ENCODE measurements at regions not wholly inside any gene's neighbourhood (a gene's known extent, or its start where the extent isn't known, plus 50 kb on each side); places are given as distances from the start of the nearest gene placed in this dataset.
A peak's percentile ranks its signal among the peaks of the same experiment; 100 is the strongest.

DNA sequence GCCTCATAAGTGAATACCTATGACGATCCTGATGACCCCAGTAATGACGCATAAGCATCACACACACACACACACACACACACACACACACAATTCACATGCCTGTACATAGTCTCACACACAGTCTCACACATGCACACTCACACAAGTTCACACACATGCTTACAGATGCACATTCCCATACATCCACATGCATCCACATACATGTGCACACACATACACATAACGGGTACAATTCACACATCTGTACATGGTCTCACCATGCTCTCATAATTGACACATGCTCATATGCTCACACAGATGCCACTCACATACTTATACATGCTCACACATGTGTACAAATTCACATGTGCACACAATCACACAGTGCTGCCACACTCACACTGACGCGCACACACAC is 105.7 kb upstream of the VSTM2B start:
- TF ChIP-seq, protein P1, sequence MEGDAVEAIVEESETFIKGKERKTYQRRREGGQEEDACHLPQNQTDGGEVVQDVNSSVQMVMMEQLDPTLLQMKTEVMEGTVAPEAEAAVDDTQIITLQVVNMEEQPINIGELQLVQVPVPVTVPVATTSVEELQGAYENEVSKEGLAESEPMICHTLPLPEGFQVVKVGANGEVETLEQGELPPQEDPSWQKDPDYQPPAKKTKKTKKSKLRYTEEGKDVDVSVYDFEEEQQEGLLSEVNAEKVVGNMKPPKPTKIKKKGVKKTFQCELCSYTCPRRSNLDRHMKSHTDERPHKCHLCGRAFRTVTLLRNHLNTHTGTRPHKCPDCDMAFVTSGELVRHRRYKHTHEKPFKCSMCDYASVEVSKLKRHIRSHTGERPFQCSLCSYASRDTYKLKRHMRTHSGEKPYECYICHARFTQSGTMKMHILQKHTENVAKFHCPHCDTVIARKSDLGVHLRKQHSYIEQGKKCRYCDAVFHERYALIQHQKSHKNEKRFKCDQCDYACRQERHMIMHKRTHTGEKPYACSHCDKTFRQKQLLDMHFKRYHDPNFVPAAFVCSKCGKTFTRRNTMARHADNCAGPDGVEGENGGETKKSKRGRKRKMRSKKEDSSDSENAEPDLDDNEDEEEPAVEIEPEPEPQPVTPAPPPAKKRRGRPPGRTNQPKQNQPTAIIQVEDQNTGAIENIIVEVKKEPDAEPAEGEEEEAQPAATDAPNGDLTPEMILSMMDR (IDR thresholded peaks at IDR 0.05) = no peak
- DNase-seq (ENCODE audit: low spot score) (no peak), ATAC-seq (ENCODE audit: low FRiP score) (no peak)

DNA sequence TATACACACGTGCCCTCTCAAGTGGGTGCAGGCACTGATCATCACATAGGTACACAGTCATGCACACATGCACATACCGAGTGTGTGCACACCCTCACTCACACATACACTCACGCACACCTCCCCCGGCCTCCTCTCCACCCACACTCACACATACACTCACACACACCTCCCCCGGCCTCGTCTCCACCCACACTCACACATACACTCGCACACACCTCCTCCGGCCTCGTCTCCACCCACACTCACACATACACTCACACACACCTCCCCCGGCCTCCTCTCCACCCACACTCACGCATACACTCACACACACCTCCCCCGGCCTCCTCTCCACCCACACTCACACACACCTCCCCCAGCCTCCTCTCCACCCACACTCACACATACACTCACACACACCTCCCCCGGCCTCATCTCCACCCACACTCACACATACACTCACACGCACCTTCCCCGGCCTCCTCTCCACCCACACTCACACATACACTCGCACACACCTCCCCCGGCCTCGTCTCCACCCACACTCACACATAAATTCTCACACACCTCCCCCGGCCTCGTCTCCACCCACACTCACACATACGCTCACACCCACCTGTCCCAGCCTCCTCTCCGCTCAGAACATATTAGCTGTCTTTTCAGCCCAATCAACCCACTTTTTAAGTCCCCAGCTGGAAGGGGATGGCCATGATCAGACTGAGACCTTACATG is 105.2 kb upstream of the VSTM2B start:
- ATAC-seq (ENCODE audit: low FRiP score) (no peak), DNase-seq (ENCODE audit: low spot score) (no peak)
- TF ChIP-seq, protein P1 (IDR thresholded peaks at IDR 0.05) = no peak

DNA sequence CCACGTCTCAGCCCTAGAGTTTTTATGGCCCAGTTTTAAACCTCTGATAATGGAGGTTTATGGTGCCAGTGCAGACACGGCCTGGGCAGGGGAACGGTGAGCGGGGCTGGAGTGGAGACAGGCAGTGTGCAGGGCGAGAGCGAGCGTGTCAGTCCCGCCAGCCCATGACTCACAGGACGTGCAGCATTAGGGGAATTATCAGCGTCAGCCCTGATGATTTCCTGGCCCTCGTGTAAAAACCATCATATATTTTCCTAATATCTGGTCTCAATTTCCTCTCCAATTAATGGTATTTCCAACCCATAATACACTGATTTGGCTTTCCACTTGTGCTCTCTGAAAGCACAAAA is 104.6 kb upstream of the VSTM2B start:
- peak; percentile 80 for ATAC-seq (ENCODE audit: low FRiP score)
- TF ChIP-seq, protein P1 (IDR thresholded peaks at IDR 0.05) = no peak

DNA sequence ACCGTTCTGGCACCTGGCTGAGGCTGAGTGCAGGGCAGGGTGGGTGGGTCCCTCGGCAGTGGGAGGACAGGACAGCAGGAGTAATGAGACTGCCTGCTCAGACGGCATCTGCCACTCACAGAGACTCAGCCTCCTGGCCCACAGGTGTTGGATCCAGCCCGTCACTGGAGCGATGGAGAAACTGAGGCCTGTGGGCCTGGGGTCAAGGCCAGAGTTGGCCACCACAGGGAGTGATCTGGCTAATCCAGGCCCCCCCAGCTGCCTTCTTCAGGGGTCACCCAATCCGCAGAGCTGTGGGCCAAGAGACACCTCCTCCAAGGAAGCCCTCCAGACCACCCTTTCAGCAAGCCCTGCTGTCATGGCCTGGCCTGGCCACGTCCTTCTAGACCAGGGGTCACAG is 103.7 kb upstream of the VSTM2B start:
- ATAC-seq (ENCODE audit: low FRiP score) (no peak), DNase-seq (ENCODE audit: low spot score) (no peak)
- TF ChIP-seq, protein P1 (IDR thresholded peaks at IDR 0.05) = no peak

More for the DNA sequence above, 104.6 kb upstream of the VSTM2B start:
- no peak for DNase-seq (ENCODE audit: low spot score)

- no peak for ATAC-seq (ENCODE audit: low FRiP score)
Observed at GRCh38 chr19:29422486-29423085, 103.2 kb upstream of the VSTM2B start.

GRCh38 chr19:29428071-29428470 is 97.7 kb upstream of the VSTM2B start:
- ATAC-seq (ENCODE audit: low FRiP score) (no peak), DNase-seq (ENCODE audit: low spot score) (no peak)
- TF ChIP-seq, protein P1 (IDR thresholded peaks at IDR 0.05) = no peak

More at GRCh38 chr19:29422486-29423085, 103.2 kb upstream of the VSTM2B start:
- DNase-seq (ENCODE audit: low spot score) = no peak
- TF ChIP-seq, protein P1 (IDR thresholded peaks at IDR 0.05) = no peak

- TF ChIP-seq, protein P1 (IDR thresholded peaks at IDR 0.05) = no peak
- ATAC-seq (ENCODE audit: low FRiP score) (no peak), DNase-seq (ENCODE audit: low spot score) (no peak)
Observed at GRCh38 chr19:29429021-29429420, 96.8 kb upstream of the VSTM2B start.

Measured in omental fat pad (tissue), 3 donors.